IMR-90 (cell line): ENCODE measurements at regions not wholly inside any gene's neighbourhood (a gene's known extent, or its start where the extent isn't known, plus 50 kb on each side); places are given as distances from the start of the nearest gene placed in this dataset.
"Not testable (repeated sequence)": the region's sequence is repeated elsewhere in the genome, so short reads cannot be mapped to it uniquely, and the experiment has no call there.

Source experiments
- BHLHE40 ChIP-seq: fragments of 150-350 bp; IDR thresholded peaks from 2 replicates; pipeline ENCODE4 v1.6.1; 2016; ENCODE audit warnings: mild to moderate bottlenecking, low read depth, low read length
- CEBPB ChIP-seq: IDR thresholded peaks from 2 replicates; pipeline ENCODE4 v1.6.1; 2012; ENCODE audit warnings: low read depth, low read length, improper control_type of control experiment
- CHD1 ChIP-seq: IDR thresholded peaks from 2 replicates; pipeline ENCODE4 v1.6.1; 2012; ENCODE audit warnings: low read depth, low read length, improper control_type of control experiment
- CTCF ChIP-seq: conservative IDR thresholded peaks from 2 replicates; pipeline ENCODE4 v1.5.1; 2012; ENCODE audit warnings: mild to moderate bottlenecking, low read depth, low read length, improper control_type of control experiment
- FOS ChIP-seq: fragments of 150-350 bp; IDR thresholded peaks from 2 replicates; pipeline ENCODE4 v1.6.1; 2016; ENCODE audit warnings: low read depth, low read length
- MAFK ChIP-seq: IDR thresholded peaks from 2 replicates; pipeline ENCODE4 v1.6.1; 2012; ENCODE audit warnings: low read depth, low read length, improper control_type of control experiment
- MXI1 ChIP-seq: IDR thresholded peaks from 2 replicates; pipeline ENCODE4 v1.6.1; 2012; ENCODE audit warnings: low read depth, mild to moderate bottlenecking, low read length, moderate library complexity, borderline replicate concordance
- POLR2A ChIP-seq: IDR thresholded peaks from 2 replicates; pipeline ENCODE4 v1.6.1; 2012; ENCODE audit warnings: mild to moderate bottlenecking, low read depth, low read length
- RAD21 ChIP-seq: IDR thresholded peaks from 2 replicates; pipeline ENCODE4 v1.6.1; 2012; ENCODE audit warnings: low read length, improper control_type of control experiment
- SMC3 ChIP-seq: fragments of 150-350 bp; IDR thresholded peaks from 2 replicates; pipeline ENCODE4 v1.6.1; 2016; ENCODE audit warnings: low read depth, mild to moderate bottlenecking, antibody characterized with exemption, low read length, moderate library complexity
- TF ChIP-seq, protein P1 (sequence below): fragments of 150-350 bp; IDR thresholded peaks from 2 replicates; pipeline ENCODE4 v1.6.1; 2017; ENCODE audit warnings: mild to moderate bottlenecking, antibody characterized with exemption, low read length, low read depth
- TF ChIP-seq, protein P2 (sequence below): fragments of 150-350 bp; IDR thresholded peaks from 2 replicates; pipeline ENCODE4 v1.6.1; 2016; ENCODE audit warnings: low read depth, mild to moderate bottlenecking, low read length, moderate library complexity, borderline replicate concordance

DNA sequence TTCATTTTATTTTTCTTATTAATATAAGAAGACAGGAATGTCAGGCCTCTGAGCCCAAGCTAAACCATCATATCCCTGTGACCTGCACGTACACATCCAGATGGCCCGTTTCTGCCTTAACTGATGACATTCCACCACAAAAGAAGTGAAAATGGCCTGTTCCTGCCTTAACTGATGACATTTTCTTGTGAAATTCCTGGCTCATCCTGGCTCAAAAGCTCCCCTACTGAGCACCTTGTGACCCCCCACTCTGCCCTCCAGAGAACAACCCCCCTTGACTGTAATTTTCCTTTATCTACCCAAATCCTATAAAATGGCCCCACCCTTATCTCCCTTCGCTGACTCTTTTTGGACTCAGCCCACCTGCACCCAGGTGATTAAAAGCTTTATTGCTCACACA, 182.5 kb downstream of the CTH start:
- not testable (repeated sequence) for TF ChIP-seq FOS, CTCF, POLR2A, MAFK, BHLHE40, CEBPB, SMC3, MXI1, RAD21, CHD1
- TF ChIP-seq, protein P1, sequence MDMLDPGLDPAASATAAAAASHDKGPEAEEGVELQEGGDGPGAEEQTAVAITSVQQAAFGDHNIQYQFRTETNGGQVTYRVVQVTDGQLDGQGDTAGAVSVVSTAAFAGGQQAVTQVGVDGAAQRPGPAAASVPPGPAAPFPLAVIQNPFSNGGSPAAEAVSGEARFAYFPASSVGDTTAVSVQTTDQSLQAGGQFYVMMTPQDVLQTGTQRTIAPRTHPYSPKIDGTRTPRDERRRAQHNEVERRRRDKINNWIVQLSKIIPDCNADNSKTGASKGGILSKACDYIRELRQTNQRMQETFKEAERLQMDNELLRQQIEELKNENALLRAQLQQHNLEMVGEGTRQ, result not testable (repeated sequence)
- TF ChIP-seq, protein P2, sequence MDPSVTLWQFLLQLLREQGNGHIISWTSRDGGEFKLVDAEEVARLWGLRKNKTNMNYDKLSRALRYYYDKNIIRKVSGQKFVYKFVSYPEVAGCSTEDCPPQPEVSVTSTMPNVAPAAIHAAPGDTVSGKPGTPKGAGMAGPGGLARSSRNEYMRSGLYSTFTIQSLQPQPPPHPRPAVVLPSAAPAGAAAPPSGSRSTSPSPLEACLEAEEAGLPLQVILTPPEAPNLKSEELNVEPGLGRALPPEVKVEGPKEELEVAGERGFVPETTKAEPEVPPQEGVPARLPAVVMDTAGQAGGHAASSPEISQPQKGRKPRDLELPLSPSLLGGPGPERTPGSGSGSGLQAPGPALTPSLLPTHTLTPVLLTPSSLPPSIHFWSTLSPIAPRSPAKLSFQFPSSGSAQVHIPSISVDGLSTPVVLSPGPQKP, result not testable (repeated sequence)
